Naive thymus-derived CD8-positive, alpha-beta T cell (primary cell): ENCODE measurements at regions not wholly inside any gene's neighbourhood (a gene's known extent, or its start where the extent isn't known, plus 50 kb on each side); places are given as distances from the start of the nearest gene placed in this dataset.
"Not testable (repeated sequence)": the region's sequence is repeated elsewhere in the genome, so short reads cannot be mapped to it uniquely, and the experiment has no call there.

ENCODE experiments used
- ATAC-seq, 2 donors: fragments of 150-1000 bp; cut with Tn5 transposase in 1 of 2; sonication (Bioruptor Pico), chemical (Tn5 transposase) in 1 of 2; 1 replicate in 1 of 2; 2 replicates in 1 of 2; pipeline ENCODE4 v1.10.0; 2021; ENCODE audit warnings: mild to moderate bottlenecking in 2 of 2, moderate library complexity in 2 of 2
- POLR2A ChIA-PET: fragments of 350-600 bp; sonication (Branson Sonifier 250); formaldehyde crosslinking; loops from one replicate; lab custom pipeline; 2021; ENCODE audit warnings: antibody characterized with exemption; lab: Charles Lee
- DNase-seq, 10 donors: peaks; one replicate each; pipeline versions ENCODE4 v3.0.0 to v3.0.0-alpha.2; 2020 to 2022
- H3K27ac Mint-ChIP-seq, 10 donors: one replicate each; pipeline ENCODE4 v1.8.0; 2020 to 2022; ENCODE audit warnings: mild to moderate bottlenecking in 10 of 10, mixed read lengths in 10 of 10, moderate library complexity in 4 of 10, inconsistent platforms in 1 of 10
- H3K27me3 Mint-ChIP-seq, 5 donors: one replicate each; pipeline ENCODE4 v1.8.0; 2021 to 2022; ENCODE audit warnings: mixed read lengths in 5 of 5
- H3K36me3 Mint-ChIP-seq, 3 donors: one replicate each; pipeline ENCODE4 v1.8.0; 2020 to 2022; ENCODE audit warnings: mixed read lengths in 3 of 3, mild to moderate bottlenecking in 2 of 3, inconsistent platforms in 1 of 3
- H3K4me1 Mint-ChIP-seq, 4 donors: one replicate each; pipeline ENCODE4 v1.8.0; 2021 to 2022; ENCODE audit warnings: mixed read lengths in 4 of 4
- H3K4me3 Mint-ChIP-seq, 10 donors: one replicate each; pipeline ENCODE4 v1.8.0; 2020 to 2022; ENCODE audit warnings: mild to moderate bottlenecking in 10 of 10, mixed read lengths in 10 of 10, moderate library complexity in 6 of 10, inconsistent platforms in 1 of 10
- H3K9me3 Mint-ChIP-seq, 9 donors: one replicate each; pipeline ENCODE4 v1.8.0; 2020 to 2022; ENCODE audit warnings: mixed read lengths in 9 of 9, mild to moderate bottlenecking in 3 of 9, inconsistent platforms in 1 of 9, moderate library complexity in 1 of 9

DNA sequence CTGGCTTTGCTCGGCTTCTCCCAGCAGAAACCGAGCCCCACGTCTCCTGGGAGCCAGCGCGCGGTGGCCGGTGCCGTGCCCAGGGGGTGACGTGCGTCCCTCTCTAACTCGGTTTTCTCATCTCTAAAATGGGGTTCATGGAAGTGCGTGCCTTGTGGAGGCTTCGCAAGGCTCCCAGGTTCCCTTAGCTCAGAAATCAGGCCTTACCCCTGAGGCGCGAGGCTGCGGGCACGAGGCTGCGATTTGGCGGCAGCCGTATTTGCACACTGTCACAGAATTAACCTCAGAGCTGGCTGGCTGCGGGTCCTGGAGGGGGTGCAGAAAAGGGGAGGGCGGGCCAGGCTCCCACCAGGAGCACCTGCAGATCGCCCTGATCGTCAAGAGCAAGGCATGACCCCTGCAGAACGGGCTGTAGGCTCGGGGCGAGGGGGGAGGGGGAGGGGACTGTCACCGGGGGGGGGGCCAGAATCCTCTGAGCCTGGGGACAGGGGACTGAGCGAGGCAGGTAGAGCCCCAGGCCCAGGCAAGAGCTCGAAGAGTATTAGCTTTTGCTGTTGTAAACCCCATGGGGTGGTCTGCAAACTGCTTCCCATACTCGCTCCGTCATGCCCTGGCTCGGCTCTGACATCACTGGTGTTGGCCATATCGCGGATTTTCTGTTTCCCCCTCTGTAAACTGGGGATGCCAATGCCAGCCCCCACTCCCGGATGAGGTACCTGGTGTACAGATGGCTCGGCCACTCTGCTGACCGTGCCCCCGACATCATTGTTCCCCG is 62.2 kb downstream of the CCNE1 start:
- ATAC-seq = no peak
- Mint-ChIP-seq H3K4me3 (peak overlapping the region in 9 of 10 donors; percentile 40 to 77 (median 65)), H3K27me3 (peaks cover 10 to 20% (median 18%) of the 10 kb centered on the region in 5 donors), H3K4me1 (peaks cover 3 to 14% (median 12%) of the 10 kb centered on the region in 4 donors), H3K27ac (peak overlapping the region in 2 of 10 donors; percentile 10 to 50), H3K36me3 (no peaks in the 10 kb centered on the region), H3K9me3 (no peaks in the 10 kb centered on the region)
- DNase-seq = no peak
- POLR2A ChIA-PET = interaction anchor here (0.7 kb wide), 1 partner anchor 67 kb away, joined by 3 read pairs; no protein-coding TSS in a partner anchor

DNA sequence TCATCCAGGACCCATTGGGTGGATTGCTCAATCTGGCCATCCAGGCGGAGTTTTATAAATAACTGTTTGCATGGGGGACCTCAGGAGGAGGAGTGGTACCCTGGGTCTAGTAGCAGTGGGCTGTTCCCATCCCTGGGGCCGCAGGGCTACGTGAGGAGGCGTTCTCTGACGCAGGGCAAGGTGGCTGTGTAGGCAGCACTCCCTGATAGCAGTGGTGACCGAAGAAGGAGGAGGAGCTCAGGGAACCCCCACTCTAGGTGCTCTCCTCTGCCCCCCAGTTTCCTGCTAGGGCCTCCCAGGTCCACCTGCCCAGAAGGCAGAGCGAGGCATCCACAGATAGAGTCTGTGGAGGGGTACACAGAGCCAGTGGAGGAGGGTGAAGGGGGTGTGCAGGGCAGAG is 64.1 kb downstream of the CCNE1 start:
- no peaks in the 10 kb centered on the region for H3K36me3 Mint-ChIP-seq
- POLR2A ChIA-PET = interaction anchor here (0.6 kb wide), 1 partner anchor 12 kb away, joined by 3 read pairs; no protein-coding TSS in a partner anchor
- H3K27me3 Mint-ChIP-seq = peaks cover 13 to 29% (median 20%) of the 10 kb centered on the region in 5 donors
- no peak overlapping the region for H3K27ac Mint-ChIP-seq
- H3K4me3 Mint-ChIP-seq = no peak overlapping the region
- no peak for DNase-seq
- no peak for ATAC-seq
- peaks cover 5 to 17% (median 12%) of the 10 kb centered on the region in 4 donors for H3K4me1 Mint-ChIP-seq
- no peaks in the 10 kb centered on the region for H3K9me3 Mint-ChIP-seq

DNA sequence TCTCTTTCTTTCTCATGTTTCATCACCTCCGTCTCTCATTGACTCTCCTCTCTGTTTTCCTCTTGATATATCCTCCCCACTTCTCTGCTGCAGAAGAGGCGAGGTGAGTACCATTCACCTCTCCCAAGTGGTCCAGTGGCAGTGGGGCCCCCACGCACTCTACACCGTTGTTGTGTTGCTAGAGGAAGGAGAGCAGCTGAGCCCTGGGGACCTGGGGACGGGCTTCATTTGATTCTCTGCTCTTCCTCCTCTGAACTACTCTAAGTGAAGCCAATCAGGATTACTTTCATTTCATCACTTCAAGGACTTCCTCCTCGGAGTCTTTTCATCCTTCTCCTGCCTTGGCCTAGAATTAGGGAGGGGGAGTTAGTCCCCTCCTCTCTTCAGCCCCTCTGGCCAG is 64.6 kb downstream of the CCNE1 start:
- peak overlapping the region in 2 of 10 donors; percentile 1 to 70 for H3K4me3 Mint-ChIP-seq

GRCh38 chr19:29876908-29877307 is 65.1 kb downstream of the CCNE1 start:
- DNase-seq, H3K4me3 Mint-ChIP-seq, H3K9me3 Mint-ChIP-seq, ATAC-seq, H3K27ac Mint-ChIP-seq, H3K36me3 Mint-ChIP-seq: not testable (repeated sequence)
- Mint-ChIP-seq H3K27me3 (peaks cover 12 to 33% (median 16%) of the 10 kb centered on the region in 5 donors), H3K4me1 (peaks cover 3 to 15% (median 12%) of the 10 kb centered on the region in 4 donors)
- POLR2A ChIA-PET = interaction anchor here (0.7 kb wide), 2 partner anchors 41 to 65 kb away, joined by 4 to 6 read pairs; no protein-coding TSS in a partner anchor

More for the DNA sequence above, 64.6 kb downstream of the CCNE1 start:
- no peaks in the 10 kb centered on the region for H3K9me3 Mint-ChIP-seq
- H3K27me3 Mint-ChIP-seq = peaks cover 13 to 33% (median 17%) of the 10 kb centered on the region in 5 donors
- POLR2A ChIA-PET = interaction anchor here (0.6 kb wide), 1 partner anchor 13 kb away, joined by 3 read pairs; no protein-coding TSS in a partner anchor
- peak overlapping the region in 1 of 10 donors; percentile 72 for H3K27ac Mint-ChIP-seq
- peaks cover 3 to 16% (median 12%) of the 10 kb centered on the region in 4 donors for H3K4me1 Mint-ChIP-seq
- H3K36me3 Mint-ChIP-seq = no peaks in the 10 kb centered on the region
- DNase-seq (no peak), ATAC-seq (no peak)

GRCh38 chr19:29878973-29879654 is 62.9 kb upstream of the URI1 start:
- Mint-ChIP-seq H3K27ac (no peak overlapping the region), H3K36me3 (no peaks in the 10 kb centered on the region), H3K4me3 (no peak overlapping the region), H3K4me1 (peaks cover 0 to 8% (median 3%) of the 10 kb centered on the region in 4 donors), H3K27me3 (peaks cover 10 to 27% (median 16%) of the 10 kb centered on the region in 5 donors), H3K9me3 (no peaks in the 10 kb centered on the region)
- DNase-seq (no peak), ATAC-seq (no peak)
- POLR2A ChIA-PET = no interaction called here

- DNase-seq (no peak), ATAC-seq (no peak)
- Mint-ChIP-seq H3K27ac (no peak overlapping the region), H3K36me3 (no peaks in the 10 kb centered on the region), H3K9me3 (no peaks in the 10 kb centered on the region), H3K4me1 (peaks cover 0 to 8% (median 3%) of the 10 kb centered on the region in 4 donors), H3K27me3 (peaks cover 8 to 28% (median 18%) of the 10 kb centered on the region in 5 donors), H3K4me3 (no peak overlapping the region)
- POLR2A ChIA-PET = no interaction called here
Measured at GRCh38 chr19:29879655-29879974, 62.4 kb upstream of the URI1 start.

DNA sequence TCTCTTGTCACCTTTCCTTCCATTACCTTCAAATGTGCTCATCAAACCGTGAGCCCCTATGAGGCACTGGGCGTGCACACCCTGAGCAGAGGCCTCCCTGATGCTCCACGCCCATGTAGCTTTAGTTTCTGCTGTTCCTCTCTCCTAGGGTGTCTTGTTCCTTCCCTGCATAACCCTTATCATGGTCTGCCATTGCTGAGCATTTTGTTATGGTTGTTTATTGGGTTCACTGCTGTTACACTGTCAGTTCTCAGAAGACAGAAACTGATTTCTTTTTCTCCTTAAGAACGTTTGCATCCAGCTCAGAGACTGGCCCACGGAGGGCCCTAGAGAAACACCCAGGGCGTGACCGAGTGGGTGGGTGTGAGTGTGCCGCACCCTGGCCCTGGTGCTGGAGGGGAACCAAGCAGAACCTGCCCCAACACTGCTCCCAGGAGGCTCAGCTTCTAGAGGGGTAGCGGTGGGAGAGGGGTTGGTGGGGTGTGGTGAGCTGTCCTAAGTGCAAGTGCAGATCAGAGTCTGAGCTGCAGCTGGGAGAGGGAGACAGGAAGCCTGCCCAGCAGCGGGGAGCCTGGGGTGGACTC is 61.4 kb upstream of the URI1 start:
- Mint-ChIP-seq H3K4me3 (no peak overlapping the region), H3K36me3 (no peaks in the 10 kb centered on the region), H3K9me3 (no peaks in the 10 kb centered on the region)

GRCh38 chr19:29881386-29881785 is 60.7 kb upstream of the URI1 start:
- peaks cover 0 to 6% (median 2%) of the 10 kb centered on the region in 4 donors for H3K4me1 Mint-ChIP-seq
- POLR2A ChIA-PET = no interaction called here

More for the DNA sequence above, 61.4 kb upstream of the URI1 start:
- peaks cover 8 to 26% (median 13%) of the 10 kb centered on the region in 5 donors for H3K27me3 Mint-ChIP-seq
- POLR2A ChIA-PET = interaction anchor here (0.7 kb wide), 1 partner anchor 64 kb away, joined by 6 read pairs; no protein-coding TSS in a partner anchor
- H3K4me1 Mint-ChIP-seq = peaks cover 0 to 8% (median 3%) of the 10 kb centered on the region in 4 donors
- peak overlapping the region in 1 of 10 donors; percentile 21 for H3K27ac Mint-ChIP-seq
- no peak for ATAC-seq
- DNase-seq = no peak

DNA sequence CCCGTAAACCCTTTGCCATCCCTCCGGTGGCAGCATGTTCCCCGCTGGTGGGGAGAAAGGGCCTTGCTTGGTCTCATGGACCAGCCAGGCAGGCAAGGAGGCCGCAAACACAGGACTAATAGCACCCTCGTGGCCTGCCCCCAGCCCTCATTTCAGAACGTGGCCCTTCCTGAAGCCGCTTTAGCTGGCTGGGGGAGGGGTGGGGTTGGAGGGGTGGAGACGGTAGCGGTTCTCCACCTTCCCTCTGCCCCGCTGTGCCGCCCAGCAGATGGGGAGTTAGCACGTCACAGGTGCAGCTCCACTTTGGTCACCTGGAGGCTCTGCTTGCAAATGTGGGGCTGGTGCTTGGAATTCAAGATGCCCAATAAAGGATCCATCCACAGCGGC is 59.3 kb upstream of the URI1 start:
- Mint-ChIP-seq H3K27ac (no peak overlapping the region), H3K4me3 (no peak overlapping the region), H3K36me3 (no peaks in the 10 kb centered on the region), H3K4me1 (peaks cover 2 to 10% (median 7%) of the 10 kb centered on the region in 4 donors), H3K9me3 (no peaks in the 10 kb centered on the region), H3K27me3 (peaks cover 4 to 25% (median 13%) of the 10 kb centered on the region in 5 donors)
- DNase-seq = no peak
- POLR2A ChIA-PET = no interaction called here
- no peak for ATAC-seq

More at GRCh38 chr19:29881386-29881785, 60.7 kb upstream of the URI1 start:
- ATAC-seq = no peak
- Mint-ChIP-seq H3K27me3 (peaks cover 7 to 26% (median 13%) of the 10 kb centered on the region in 5 donors), H3K9me3 (no peaks in the 10 kb centered on the region), H3K4me3 (no peak overlapping the region), H3K27ac (no peak overlapping the region), H3K36me3 (no peaks in the 10 kb centered on the region)
- DNase-seq = no peak

GRCh38 chr19:29884044-29884443 is 58.0 kb upstream of the URI1 start:
- H3K4me1 Mint-ChIP-seq = peaks cover 2 to 12% (median 8%) of the 10 kb centered on the region in 4 donors
- no peaks in the 10 kb centered on the region for H3K9me3 Mint-ChIP-seq
- H3K27me3 Mint-ChIP-seq = peaks cover 2 to 19% (median 9%) of the 10 kb centered on the region in 5 donors
- POLR2A ChIA-PET = no interaction called here
- ATAC-seq (no peak), DNase-seq (no peak)
- H3K4me3 Mint-ChIP-seq = no peak overlapping the region
- no peaks in the 10 kb centered on the region for H3K36me3 Mint-ChIP-seq
- peak overlapping the region in 1 of 10 donors; percentile 77 for H3K27ac Mint-ChIP-seq

DNA sequence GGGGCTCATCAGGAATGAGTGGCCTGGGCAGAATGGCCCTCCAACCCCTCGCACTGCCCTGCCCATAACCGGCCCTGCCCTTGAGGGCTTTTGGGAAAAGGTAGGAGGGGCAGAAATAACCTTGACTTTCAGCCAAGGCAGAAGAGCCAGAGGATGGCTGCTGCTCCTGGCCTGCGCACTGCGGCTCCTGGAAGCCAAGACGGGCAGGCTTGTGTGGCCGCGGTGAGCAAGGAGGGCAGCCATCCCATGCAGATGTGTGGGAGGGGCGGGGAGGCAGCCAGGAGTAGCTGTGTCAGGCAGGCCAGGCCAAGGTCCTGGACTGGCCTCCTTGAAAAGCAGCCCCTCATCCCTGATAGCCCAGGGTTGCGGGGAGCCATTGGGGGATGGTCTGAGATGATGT is 57.6 kb upstream of the URI1 start:
- Mint-ChIP-seq H3K27ac (no peak overlapping the region), H3K27me3 (peaks cover 2 to 16% (median 9%) of the 10 kb centered on the region in 5 donors), H3K4me3 (no peak overlapping the region), H3K4me1 (peaks cover 2 to 12% (median 8%) of the 10 kb centered on the region in 4 donors), H3K36me3 (no peaks in the 10 kb centered on the region), H3K9me3 (no peaks in the 10 kb centered on the region)
- POLR2A ChIA-PET = no interaction called here
- no peak for DNase-seq
- no peak for ATAC-seq

DNA sequence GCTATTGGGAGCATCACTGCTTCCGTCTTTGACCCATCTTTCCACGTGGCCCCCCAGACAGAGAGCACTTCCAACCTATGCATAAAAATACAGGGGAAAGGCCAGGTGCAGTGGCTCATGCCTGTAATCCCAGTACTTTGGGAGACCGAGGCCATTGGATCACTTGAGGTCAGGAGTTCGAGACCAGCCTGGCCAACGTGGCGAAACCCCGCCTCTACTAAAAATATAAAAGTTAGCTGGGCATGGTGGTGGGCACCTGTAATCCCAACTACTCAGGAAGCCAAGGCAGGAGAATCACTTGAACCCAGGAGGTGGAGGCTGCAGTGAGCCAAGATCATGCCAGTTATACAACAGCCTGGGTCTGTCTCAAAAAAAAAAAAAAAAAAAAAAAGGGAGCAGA is 55.9 kb upstream of the URI1 start:
- H3K27ac Mint-ChIP-seq = peak overlapping the region in 1 of 10 donors; percentile 28
- H3K36me3 Mint-ChIP-seq, ATAC-seq, DNase-seq, H3K4me3 Mint-ChIP-seq, POLR2A ChIA-PET, H3K27me3 Mint-ChIP-seq: not testable (repeated sequence)
- peaks cover 0 to 12% (median 6%) of the 10 kb centered on the region in 4 donors for H3K4me1 Mint-ChIP-seq
- H3K9me3 Mint-ChIP-seq = peaks cover 0 to 10% (median 0%) of the 10 kb centered on the region in 9 donors
